ENCODE measurements at regions not wholly inside any gene's neighbourhood (a gene's known extent, or its start where the extent isn't known, plus 50 kb on each side); places are given as distances from the start of the nearest gene placed in this dataset.
"Not testable (repeated sequence)": the region's sequence is repeated elsewhere in the genome, so short reads cannot be mapped to it uniquely, and the experiment has no call there.

DNA sequence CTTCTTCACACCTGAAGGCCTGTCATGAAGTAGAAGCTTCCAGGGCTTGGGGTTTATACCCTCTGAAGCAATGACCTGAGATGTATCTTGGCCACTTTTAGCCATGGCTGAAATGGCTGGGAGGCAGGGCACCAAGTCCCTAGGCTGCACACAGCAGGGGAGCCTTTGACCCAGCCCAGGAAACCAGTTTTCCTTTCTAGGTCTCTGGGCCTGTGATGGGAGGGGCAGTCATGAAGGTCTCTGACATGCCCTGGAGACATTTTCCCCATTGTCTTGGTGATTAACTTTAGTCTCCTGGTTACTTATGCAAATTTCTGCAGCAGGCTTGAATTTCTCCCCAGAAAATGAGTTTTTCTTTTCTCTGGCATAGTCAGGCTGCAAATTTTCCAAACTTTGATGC lies 511.0 kb upstream of the KLHL4 start:
- Histone ChIP-seq H3K9me3 (replicated peaks; ENCODE audit: control insufficient read depth, insufficient read depth, low read length) (no peaks in the 10 kb centered on the region), H3K4me1 (ENCODE audit: control insufficient read depth, insufficient read depth, low read length) (no peaks in the 10 kb centered on the region), H3K9ac (ENCODE audit: control insufficient read depth, insufficient read depth, low read length) (no peak overlapping the region), H3K4me3 (no peak overlapping the region), H2AFZ (ENCODE audit: control insufficient read depth, low read depth, low read length) (no peak overlapping the region), H3K36me3 (ENCODE audit: control insufficient read depth in 2 of 2, insufficient read depth in 2 of 2, low read length in 1 of 2) (no peaks in the 10 kb centered on the region), H3K79me2 (ENCODE audit: control insufficient read depth, insufficient read depth, low read length) (no peaks in the 10 kb centered on the region), H3K4me2 (ENCODE audit: control insufficient read depth, insufficient read depth) (no peak overlapping the region), H3K27ac (ENCODE audit: control insufficient read depth, insufficient read depth) (no peak overlapping the region), H4K20me1 (ENCODE audit: control insufficient read depth, insufficient read depth) (no peaks in the 10 kb centered on the region), H3K27me3 (replicated peaks in 1 of 2; ENCODE audit: control insufficient read depth in 2 of 2, insufficient read depth in 2 of 2, low read length in 1 of 2) (no peaks in the 10 kb centered on the region)
- POLR2A ChIA-PET: no interaction called here
- RAD21 ChIA-PET (ENCODE audit: unreplicated experiment): no interaction called here
- CTCF ChIA-PET: no interaction called here
- no peak for FAIRE-seq
- in situ Hi-C loops (cut with MboI): no loop called here
- TF ChIP-seq SMAD1 (IDR thresholded peaks at IDR 0.05; ENCODE audit: low read depth, partially characterized antibody) (no peak), CBX5 (IDR thresholded peaks at IDR 0.05; ENCODE audit: low read depth) (no peak), BRCA1 (IDR thresholded peaks at IDR 0.05; ENCODE audit: low read depth, low read length) (no peak), HDAC2 (IDR thresholded peaks at IDR 0.05) (no peak), BMI1 (IDR thresholded peaks at IDR 0.05; ENCODE audit: borderline replicate concordance) (no peak), EP300 (IDR thresholded peaks at IDR 0.05; ENCODE audit: borderline replicate concordance in 1 of 2, control insufficient read depth in 1 of 2, low read depth in 2 of 2, low read length in 2 of 2) (no peak), NFXL1 (IDR thresholded peaks at IDR 0.05; ENCODE audit: borderline replicate concordance) (no peak), TCF3 (IDR thresholded peaks at IDR 0.05; ENCODE audit: borderline replicate concordance, insufficient read depth, low read depth, low read length) (no peak)
- TF ChIP-seq, protein P1, sequence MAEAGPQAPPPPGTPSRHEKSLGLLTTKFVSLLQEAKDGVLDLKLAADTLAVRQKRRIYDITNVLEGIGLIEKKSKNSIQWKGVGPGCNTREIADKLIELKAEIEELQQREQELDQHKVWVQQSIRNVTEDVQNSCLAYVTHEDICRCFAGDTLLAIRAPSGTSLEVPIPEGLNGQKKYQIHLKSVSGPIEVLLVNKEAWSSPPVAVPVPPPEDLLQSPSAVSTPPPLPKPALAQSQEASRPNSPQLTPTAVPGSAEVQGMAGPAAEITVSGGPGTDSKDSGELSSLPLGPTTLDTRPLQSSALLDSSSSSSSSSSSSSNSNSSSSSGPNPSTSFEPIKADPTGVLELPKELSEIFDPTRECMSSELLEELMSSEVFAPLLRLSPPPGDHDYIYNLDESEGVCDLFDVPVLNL (IDR thresholded peaks at IDR 0.05; ENCODE audit: low read depth, low read length): no peak
- SMC1A ChIA-PET (ENCODE audit: uncharacterized antibody, unreplicated experiment): no interaction called here
- no TSS peak for BruUV-seq (replicated peaks)
- intact Hi-C loops (cut with micrococcal nuclease; ENCODE audit: unreplicated experiment): no loop called here
- no peak for ATAC-seq
- no peak for DNase-seq (ENCODE audit: low read depth, low spot score)

DNA sequence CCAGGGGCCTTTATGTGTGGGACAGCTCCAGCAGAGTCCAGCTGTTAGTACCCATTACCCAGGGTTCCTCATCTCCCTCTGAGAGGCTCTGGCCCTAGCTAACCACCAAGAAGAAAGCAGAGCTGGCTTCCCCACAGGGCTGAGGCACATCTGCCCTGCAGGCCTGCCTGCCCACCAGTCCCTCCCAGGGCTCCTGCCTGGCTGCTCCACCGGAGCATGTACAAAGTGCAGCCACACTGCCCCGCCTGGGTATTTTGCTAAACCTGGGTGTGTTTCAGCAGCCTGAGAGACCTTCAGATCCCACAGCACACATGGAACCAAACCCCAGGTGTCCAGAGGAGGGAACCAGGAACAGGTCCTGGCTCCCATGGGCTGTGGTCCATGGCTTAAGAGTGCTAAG lies 500.4 kb upstream of the KLHL4 start:
- TF ChIP-seq NR2C1 (IDR thresholded peaks at IDR 0.05): no peak
- TF ChIP-seq SRF (IDR thresholded peaks at IDR 0.05; ENCODE audit: low read depth in 2 of 2, low read length in 2 of 2): no peak
- TF ChIP-seq BACH1 (IDR thresholded peaks at IDR 0.05; ENCODE audit: borderline replicate concordance): no peak
- no peak for TF ChIP-seq SMAD5 (IDR thresholded peaks at IDR 0.05; ENCODE audit: low read depth)
- intact Hi-C loops (cut with micrococcal nuclease; ENCODE audit: unreplicated experiment) (no loop called here), in situ Hi-C loops (cut with MboI) (no loop called here)
- H3K79me2 ChIP-seq (ENCODE audit: control insufficient read depth, insufficient read depth, low read length): no peaks in the 10 kb centered on the region
- RAD21 ChIA-PET (ENCODE audit: unreplicated experiment): no interaction called here
- no peak for DNase-seq (ENCODE audit: low read depth, low spot score)
- no peaks in the 10 kb centered on the region for H3K4me1 ChIP-seq (ENCODE audit: control insufficient read depth, insufficient read depth, low read length)
- H3K9me3 ChIP-seq (replicated peaks; ENCODE audit: control insufficient read depth, insufficient read depth, low read length): no peaks in the 10 kb centered on the region
- H3K27ac ChIP-seq (ENCODE audit: control insufficient read depth, insufficient read depth): no peak overlapping the region
- H3K4me2 ChIP-seq (ENCODE audit: control insufficient read depth, insufficient read depth): no peak overlapping the region
- H3K27me3 ChIP-seq (replicated peaks in 1 of 2; ENCODE audit: control insufficient read depth in 2 of 2, insufficient read depth in 2 of 2, low read length in 1 of 2): no peaks in the 10 kb centered on the region
- FAIRE-seq: no peak
- no peak overlapping the region for H3K4me3 ChIP-seq
- SMC1A ChIA-PET (ENCODE audit: uncharacterized antibody, unreplicated experiment): no interaction called here
- no TSS peak for BruUV-seq (replicated peaks)
- ATAC-seq: no peak
- H3K9ac ChIP-seq (ENCODE audit: control insufficient read depth, insufficient read depth, low read length): no peak overlapping the region
- no peaks in the 10 kb centered on the region for H3K36me3 ChIP-seq (ENCODE audit: control insufficient read depth in 2 of 2, insufficient read depth in 2 of 2, low read length in 1 of 2)
- H4K20me1 ChIP-seq (ENCODE audit: control insufficient read depth, insufficient read depth): no peaks in the 10 kb centered on the region
- POLR2A ChIA-PET: no interaction called here
- 37% methylated on average over 2 of the region's 2 CpGs for WGBS (ENCODE audit: insufficient coverage, insufficient replicate concordance, low lambda C conversion rate, missing lambda C conversion rate)
- no peak overlapping the region for H2AFZ ChIP-seq (ENCODE audit: control insufficient read depth, low read depth, low read length)
- CTCF ChIA-PET: no interaction called here

DNA sequence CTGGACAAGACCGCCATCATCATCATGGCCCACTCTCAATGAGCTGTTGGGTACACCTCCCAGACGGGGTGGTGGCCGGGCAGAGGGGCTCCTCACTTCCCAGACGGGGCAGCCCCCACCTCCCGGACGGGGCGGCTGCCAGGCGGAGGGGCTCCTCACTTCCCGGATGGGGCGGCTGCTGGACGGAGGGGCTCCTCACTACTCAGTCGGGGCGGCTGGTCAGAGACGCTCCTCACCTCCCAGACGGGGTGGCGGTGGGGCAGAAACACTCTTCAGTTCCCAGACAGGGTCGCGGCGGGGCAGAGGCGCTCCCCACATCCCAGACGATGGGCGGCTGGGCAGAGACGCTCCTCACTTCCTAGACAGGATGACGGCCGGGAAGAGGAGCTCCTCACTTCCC lies 484.5 kb upstream of the KLHL4 start:
- SMC1A ChIA-PET (ENCODE audit: uncharacterized antibody, unreplicated experiment); intact Hi-C loops (cut with micrococcal nuclease; ENCODE audit: unreplicated experiment); H3K4me2 ChIP-seq (ENCODE audit: control insufficient read depth, insufficient read depth); DNase-seq (ENCODE audit: low read depth, low spot score); H3K79me2 ChIP-seq (ENCODE audit: control insufficient read depth, insufficient read depth, low read length); CTCF ChIA-PET; H3K27ac ChIP-seq (ENCODE audit: control insufficient read depth, insufficient read depth); H3K4me1 ChIP-seq (ENCODE audit: control insufficient read depth, insufficient read depth, low read length); RAD21 ChIA-PET (ENCODE audit: unreplicated experiment); H3K27me3 ChIP-seq (replicated peaks in 1 of 2; ENCODE audit: control insufficient read depth in 2 of 2, insufficient read depth in 2 of 2, low read length in 1 of 2); H3K9me3 ChIP-seq (replicated peaks; ENCODE audit: control insufficient read depth, insufficient read depth, low read length); H3K36me3 ChIP-seq (ENCODE audit: control insufficient read depth in 2 of 2, insufficient read depth in 2 of 2, low read length in 1 of 2); H3K9ac ChIP-seq (ENCODE audit: control insufficient read depth, insufficient read depth, low read length); POLR2A ChIA-PET; in situ Hi-C loops (cut with MboI); FAIRE-seq; H2AFZ ChIP-seq (ENCODE audit: control insufficient read depth, low read depth, low read length); H3K4me3 ChIP-seq; ATAC-seq; H4K20me1 ChIP-seq (ENCODE audit: control insufficient read depth, insufficient read depth); BruUV-seq (replicated peaks): not testable (repeated sequence)
- 49% methylated on average over 13 of the region's 25 CpGs for WGBS (ENCODE audit: insufficient coverage, insufficient replicate concordance, low lambda C conversion rate, missing lambda C conversion rate)
